ENCODE measurements at regions not wholly inside any gene's neighbourhood (a gene's known extent, or its start where the extent isn't known, plus 50 kb on each side); places are given as distances from the start of the nearest gene placed in this dataset.

- no peak for DNase-seq (ENCODE audit: low read depth)
Measured at GRCh38 chr17:77458202-77459017, 317.6 kb downstream of the SEC14L1 start.

DNA sequence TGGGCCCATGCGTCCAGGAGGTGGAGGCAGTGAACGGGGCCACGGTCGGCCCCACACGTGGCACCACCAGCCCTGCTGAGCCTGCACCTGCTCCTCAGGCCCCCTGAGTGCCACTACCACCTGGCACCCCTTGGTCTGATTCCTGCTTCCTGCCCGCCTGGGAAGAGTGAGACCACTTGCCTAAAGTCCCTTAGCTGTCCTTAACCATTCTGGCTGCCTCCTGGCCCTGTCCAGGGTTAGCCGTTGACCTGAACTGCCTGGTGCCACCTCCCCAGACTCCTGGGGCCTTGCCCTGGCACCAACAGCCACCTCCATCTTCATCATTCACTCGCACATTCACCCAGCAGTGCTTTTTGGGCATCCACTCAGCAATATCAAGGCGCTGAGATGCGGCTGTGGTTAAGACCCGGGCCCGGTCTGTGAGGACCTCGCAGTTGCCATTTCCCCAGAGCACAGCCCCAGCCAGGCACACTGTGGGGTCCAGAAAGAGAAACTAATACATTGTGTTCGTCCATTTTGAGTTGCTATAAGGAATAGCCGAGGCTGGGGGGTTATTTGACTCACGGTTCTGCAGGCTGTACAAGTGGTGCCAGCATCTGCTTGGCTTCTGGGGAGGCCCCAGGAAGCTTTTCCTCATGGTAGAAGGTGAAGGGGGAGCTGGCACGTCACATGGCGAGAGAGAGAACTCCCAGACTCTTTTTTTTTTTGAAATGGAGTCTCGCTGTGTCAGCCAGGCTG lies 318.4 kb downstream of the SEC14L1 start:
- DNase-seq (ENCODE audit: low read depth) = no peak

GRCh38 chr17:77460514-77461046 lies 319.8 kb downstream of the SEC14L1 start:
- DNase-seq (ENCODE audit: low read depth) = no peak

DNA sequence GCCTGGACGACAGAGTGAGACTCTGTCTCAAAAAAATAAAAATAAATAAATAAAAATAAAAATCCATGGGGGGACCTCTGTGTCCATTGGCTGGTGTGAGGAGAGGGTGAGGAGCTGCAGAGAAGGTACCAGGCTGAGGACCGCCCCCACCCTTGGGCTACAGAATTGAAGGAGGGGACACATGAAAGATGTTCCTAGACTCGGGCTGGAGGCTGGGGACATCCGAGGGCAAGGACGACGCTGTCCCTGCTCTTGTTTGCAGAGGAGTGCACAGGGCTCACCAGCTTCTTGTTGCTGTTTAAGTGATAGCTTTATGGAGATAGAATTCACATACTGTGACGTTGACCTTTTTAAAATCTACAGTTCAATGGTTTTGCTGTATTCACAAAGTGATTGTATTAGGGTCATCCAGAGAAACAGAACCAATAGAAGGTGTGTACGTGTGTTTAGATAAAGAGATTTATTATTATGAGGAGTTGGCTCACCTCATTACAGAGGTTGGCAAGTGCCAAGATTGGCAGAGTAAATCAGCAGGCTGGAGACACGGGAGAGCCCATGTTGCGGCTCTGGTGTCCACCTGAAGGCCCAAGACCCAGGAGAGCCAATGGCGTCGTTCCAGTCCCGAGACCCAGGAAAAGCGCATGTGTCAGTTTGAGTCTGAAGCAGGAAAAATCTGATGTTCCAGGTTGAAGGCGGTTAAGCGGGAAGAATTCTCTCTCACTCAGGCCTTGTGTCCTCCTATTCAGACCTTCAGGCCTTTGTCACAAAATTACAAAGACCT lies 320.7 kb downstream of the SEC14L1 start:
- DNase-seq (ENCODE audit: low read depth) = no peak

DNA sequence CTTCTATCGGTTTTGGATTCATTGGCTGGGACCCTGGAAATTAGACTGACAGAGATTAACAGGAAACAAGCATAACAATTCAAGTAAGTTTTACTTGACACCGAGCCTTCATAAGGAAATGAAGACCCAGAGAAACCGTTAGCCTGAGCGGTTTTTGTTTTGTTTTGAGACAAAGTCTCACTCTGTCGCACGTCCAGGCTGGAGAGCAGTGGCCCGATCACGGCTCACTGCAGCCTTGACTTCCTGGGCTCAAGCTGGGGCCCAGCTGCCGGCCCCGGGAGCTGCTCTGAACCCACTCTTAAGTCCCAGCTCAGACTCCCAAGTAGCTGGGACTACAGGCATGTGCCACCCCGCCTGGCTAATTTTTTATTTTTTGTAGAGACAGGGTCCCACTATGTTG lies 321.3 kb downstream of the SEC14L1 start:
- no peak for DNase-seq (ENCODE audit: low read depth)

DNA sequence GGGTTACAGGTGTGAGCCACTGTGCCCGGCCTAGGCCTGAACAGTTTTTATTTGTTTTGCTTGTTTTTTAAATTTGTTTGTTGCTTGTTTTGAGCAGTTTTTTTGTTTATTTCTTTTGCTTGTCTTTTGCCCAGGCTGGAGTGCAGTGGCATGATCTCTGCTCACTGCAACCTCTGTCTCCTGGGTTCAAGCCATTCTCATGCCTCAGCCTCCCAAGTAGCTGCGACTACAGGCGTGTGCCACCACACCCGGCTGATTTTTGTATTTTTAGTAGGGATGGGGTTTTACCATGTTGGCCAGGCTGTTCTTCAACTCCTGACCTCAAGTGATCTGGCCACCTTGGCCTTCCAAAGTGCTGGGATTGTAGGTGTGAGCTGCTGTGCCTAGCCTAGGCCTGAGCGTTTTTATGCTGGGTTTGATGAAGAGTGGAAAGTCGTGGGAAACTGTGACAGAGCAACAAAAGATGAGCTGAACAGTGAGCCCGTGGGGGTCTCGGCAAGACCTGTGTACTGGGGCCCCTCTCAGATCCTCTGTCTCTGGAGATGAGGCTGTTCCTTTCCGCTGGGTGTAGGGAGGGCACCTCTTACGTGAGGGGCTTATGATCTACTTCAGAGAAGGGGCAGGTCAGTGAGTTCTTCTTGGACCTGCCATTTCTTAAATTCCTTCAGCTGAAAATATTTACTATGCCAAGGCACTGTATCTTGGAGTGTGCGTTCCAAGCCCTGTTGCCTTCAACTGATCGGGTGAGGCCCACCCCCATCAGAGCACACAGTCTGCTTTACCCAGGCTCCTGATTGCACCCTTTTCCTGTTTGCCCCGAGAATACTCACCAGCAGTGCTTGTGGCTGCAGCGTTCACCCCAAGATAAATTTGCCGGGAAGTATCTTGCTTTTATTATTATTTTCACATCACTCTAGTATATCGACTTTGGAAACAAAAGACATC lies 322.1 kb downstream of the SEC14L1 start:
- DNase-seq (ENCODE audit: low read depth) = no peak

GRCh38 chr17:77464988-77465357 lies 324.2 kb downstream of the SEC14L1 start:
- DNase-seq (ENCODE audit: low read depth) = no peak

DNA sequence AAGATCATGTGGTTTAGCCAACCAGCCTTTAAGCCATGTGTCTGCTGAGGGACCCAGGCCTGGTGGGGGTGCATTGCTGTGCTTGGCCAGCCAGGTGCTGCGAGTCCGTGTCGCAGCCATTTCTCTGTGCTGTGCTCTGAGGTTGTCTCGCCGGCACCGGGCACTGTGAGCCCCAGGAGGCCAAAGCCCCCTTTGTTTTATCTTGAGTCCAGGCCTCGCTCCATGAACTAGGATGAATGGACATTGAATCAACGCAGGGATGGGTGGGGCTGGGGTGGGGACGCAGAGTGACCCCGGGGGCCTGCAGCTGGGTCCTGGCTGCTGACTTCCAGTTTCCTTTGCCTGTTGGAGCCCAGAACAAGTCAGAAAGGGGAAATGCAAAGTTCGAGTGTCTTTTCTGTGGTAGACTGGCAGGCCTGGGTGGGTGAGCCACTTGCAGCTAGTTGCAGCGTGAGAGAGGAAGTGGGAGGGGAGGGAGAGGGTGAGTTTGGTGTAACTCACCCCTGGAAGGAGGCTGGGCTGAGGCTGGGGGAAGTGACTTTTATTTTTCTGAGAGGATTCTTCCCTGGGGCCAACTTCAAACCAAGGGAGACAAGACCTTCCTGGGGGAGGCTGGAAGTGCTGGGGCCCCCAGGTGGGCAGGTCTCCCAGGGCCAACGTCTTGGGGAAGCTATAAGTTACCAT lies 324.7 kb downstream of the SEC14L1 start:
- DNase-seq (ENCODE audit: low read depth) = no peak

- DNase-seq (ENCODE audit: low read depth) = no peak
Measured at GRCh38 chr17:77466140-77466539, 325.4 kb downstream of the SEC14L1 start.

DNA sequence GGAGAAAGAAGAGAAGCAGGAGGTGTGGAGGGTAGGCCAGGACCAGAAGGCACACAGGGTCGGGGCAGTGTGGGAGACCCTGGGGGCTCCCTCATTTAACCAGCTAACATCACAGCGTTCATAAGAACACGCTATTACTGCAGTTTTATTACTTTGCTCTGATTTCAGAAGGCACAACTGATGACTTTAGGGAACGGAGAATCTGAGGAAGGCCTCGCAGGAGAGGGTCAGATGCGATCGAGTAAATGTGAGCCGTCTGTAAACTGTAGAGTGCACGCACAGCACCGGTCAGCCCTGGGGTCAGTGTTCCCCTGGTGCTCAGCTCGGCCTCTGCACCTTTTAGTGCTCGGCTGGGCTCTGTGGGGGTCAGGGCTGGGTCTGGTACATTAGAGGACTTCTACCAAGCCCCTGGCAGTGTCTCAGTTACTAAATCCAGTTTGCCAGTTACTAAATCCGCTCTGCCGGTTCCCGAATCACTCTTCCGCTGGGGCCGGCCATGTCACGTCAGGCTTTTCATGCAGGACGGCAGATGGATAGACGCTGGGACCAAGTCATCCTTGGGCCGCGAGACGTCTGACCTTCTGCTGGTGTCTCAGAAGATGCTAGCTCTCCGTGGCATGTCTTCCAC lies 325.9 kb downstream of the SEC14L1 start:
- DNase-seq (ENCODE audit: low read depth) = no peak

- DNase-seq (ENCODE audit: low read depth) = no peak
Measured at GRCh38 chr17:77467521-77467920, 326.8 kb downstream of the SEC14L1 start.

DNA sequence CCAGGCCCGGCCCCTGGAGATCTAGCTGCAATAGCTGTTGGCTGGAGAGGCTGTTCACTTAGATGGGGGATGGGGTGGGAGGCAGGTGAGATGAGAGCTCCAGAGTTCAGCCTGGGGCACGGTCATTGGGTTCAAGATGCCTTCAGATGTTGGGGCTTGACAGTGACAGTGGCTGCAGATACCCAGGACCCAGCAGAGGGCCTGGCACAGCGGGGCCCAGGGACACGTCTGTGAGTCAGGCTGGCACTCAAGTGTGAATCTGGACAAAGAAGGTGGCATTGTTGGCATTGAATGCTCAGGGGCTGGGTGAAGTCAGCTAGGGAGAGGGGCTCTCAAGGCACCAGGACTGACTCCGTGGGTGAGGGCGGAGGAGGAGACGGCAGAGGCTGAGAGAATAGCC lies 328.1 kb downstream of the SEC14L1 start:
- no peak for DNase-seq (ENCODE audit: low read depth)

DNA sequence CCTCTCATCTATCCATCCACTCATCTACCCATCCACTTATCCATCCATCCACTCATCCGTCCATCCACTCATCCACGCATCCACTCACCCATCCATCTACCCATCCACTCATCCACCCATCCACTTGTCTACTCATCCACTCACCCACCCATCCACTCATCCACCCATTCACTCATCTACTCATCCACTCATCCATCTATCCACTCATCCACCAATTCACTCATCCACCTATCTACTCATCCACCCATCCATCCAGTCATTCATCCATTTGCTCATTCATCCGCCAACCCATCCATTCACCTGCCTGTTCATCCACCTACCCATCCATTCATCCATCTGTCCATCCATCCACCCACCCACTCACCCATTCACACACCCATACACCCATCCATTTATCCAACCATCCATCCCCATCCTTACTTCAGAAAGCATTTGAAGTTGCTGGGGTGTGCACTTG lies 329.6 kb downstream of the SEC14L1 start:
- DNase-seq (ENCODE audit: low read depth) = no peak

- no peak for DNase-seq (ENCODE audit: low read depth)
Measured at GRCh38 chr17:77470800-77471733, 330.3 kb downstream of the SEC14L1 start.

GRCh38 chr17:77471984-77472461 lies 331.3 kb downstream of the SEC14L1 start:
- DNase-seq (ENCODE audit: low read depth) = no peak

DNA sequence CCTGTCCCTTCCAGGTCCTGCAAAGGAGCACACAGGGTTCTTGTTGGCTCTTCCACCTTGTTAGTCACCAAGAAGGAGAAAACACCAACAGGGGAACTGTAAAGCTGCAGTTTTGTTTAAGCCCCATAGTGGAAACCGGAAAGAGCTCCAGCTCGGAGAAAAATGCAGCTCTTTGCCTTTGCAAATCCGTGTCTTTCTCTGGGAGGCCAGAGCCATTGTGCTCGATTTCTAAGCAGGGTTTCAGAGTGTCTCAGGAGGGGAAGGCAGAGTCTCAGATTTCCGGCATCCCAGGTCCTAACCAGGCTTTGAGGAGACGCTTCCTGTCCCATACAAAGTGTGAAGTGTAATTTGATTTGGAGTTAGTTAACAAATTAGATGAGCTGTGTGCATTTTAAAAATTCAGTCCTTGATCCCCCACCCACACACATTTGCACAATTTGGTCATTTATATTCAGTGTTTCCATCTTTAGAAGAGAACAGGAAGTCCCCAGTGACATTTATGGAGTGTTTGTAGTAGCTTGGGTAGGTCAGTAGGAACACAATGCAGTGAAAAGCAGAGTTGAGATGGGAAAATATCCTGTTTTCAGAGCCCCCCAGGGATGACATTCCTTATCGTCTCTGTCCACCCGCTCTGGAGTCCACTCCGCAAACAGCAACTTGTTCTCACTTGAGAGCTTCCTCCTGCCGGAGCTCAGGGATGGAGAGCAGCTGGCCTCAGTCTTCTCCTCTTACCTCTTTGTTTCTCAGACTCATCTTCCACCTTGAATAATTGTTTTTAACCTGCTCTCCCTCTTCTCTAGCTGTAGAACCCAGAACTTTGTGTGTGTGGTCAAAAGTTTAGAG lies 331.9 kb downstream of the SEC14L1 start:
- DNase-seq (ENCODE audit: low read depth) = no peak

DNA sequence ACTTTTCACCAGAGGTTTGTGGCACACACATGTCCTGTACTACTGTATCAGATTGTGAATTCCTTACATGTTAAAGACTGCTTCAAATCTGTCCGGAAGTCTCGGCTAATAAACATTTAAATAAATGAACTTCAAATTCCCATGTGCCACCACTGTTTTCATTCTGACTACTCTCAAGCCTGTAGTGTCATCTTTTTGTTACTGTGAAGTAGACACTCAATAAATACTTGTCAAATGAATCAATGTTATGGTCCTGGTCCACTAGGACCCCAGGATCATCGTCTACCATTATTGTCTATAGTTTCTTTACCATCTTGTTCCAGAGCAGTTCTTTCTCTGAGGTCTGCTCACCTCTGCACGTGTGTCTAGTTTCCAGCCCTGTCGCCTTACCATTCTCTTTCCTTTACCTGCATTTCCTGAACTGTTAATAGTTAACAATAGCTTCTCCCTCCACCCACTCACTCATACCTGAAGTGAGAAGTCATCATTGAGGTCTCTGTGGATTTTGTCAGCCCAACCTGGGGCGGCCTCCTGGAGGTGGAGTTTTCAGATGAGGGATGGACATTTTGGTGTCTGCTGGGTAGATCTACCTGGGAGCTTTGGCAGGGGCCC lies 333.0 kb downstream of the SEC14L1 start:
- DNase-seq (ENCODE audit: low read depth) = no peak

Data from stromal cell of bone marrow (primary cell).